ENCODE measurements at regions not wholly inside any gene's neighbourhood (a gene's known extent, or its start where the extent isn't known, plus 50 kb on each side); places are given as distances from the start of the nearest gene placed in this dataset.

GRCh38 chr7:127513311-127513710, 72.1 kb downstream of the GCC1 start:
- no peak overlapping the region for H3K4me3 Mint-ChIP-seq (ENCODE audit: unreplicated experiment)
- peaks cover 51% of the 10 kb centered on the region for H3K27me3 Mint-ChIP-seq (ENCODE audit: low read depth)
- no peaks in the 10 kb centered on the region for H3K36me3 Mint-ChIP-seq (ENCODE audit: low read depth)
- DNase-seq (ENCODE audit: low spot score): no peak
- H3K4me1 Mint-ChIP-seq (ENCODE audit: low read depth): no peaks in the 10 kb centered on the region
- H3K9me3 Mint-ChIP-seq (ENCODE audit: low read depth): no peaks in the 10 kb centered on the region
- no peak for TF ChIP-seq CTCF (IDR thresholded peaks at IDR 0.05)
- no peak overlapping the region for H3K27ac Mint-ChIP-seq (ENCODE audit: unreplicated experiment)

GRCh38 chr7:127512663-127513062, 72.7 kb downstream of the GCC1 start:
- Mint-ChIP-seq H3K36me3 (ENCODE audit: low read depth) (no peaks in the 10 kb centered on the region), H3K4me3 (ENCODE audit: unreplicated experiment) (no peak overlapping the region), H3K4me1 (ENCODE audit: low read depth) (no peaks in the 10 kb centered on the region), H3K27ac (ENCODE audit: unreplicated experiment) (no peak overlapping the region), H3K9me3 (ENCODE audit: low read depth) (no peaks in the 10 kb centered on the region), H3K27me3 (ENCODE audit: low read depth) (peaks cover 55% of the 10 kb centered on the region)
- no peak for TF ChIP-seq CTCF (IDR thresholded peaks at IDR 0.05)
- no peak for DNase-seq (ENCODE audit: low spot score)

- Mint-ChIP-seq H3K4me1 (ENCODE audit: low read depth) (no peaks in the 10 kb centered on the region), H3K27me3 (ENCODE audit: low read depth) (peaks cover 43% of the 10 kb centered on the region)
These were observed 80.7 kb downstream of the GCC1 start for GRCh38 chr7:127504715-127505114.

GRCh38 chr7:127501817-127502216, 83.6 kb downstream of the GCC1 start:
- H3K27me3 Mint-ChIP-seq (ENCODE audit: low read depth): peaks cover 41% of the 10 kb centered on the region
- no peaks in the 10 kb centered on the region for H3K4me1 Mint-ChIP-seq (ENCODE audit: low read depth)
- no peak overlapping the region for H3K4me3 Mint-ChIP-seq (ENCODE audit: unreplicated experiment)
- TF ChIP-seq CTCF (IDR thresholded peaks at IDR 0.05): no peak
- H3K27ac Mint-ChIP-seq (ENCODE audit: unreplicated experiment): no peak overlapping the region
- no peak for DNase-seq (ENCODE audit: low spot score)
- H3K9me3 Mint-ChIP-seq (ENCODE audit: low read depth): peaks cover 9% of the 10 kb centered on the region
- H3K36me3 Mint-ChIP-seq (ENCODE audit: low read depth): no peaks in the 10 kb centered on the region

More at GRCh38 chr7:127504715-127505114, 80.7 kb downstream of the GCC1 start:
- no peak for DNase-seq (ENCODE audit: low spot score)
- no peaks in the 10 kb centered on the region for H3K36me3 Mint-ChIP-seq (ENCODE audit: low read depth)
- TF ChIP-seq CTCF (IDR thresholded peaks at IDR 0.05): peak; percentile 48
- H3K9me3 Mint-ChIP-seq (ENCODE audit: low read depth): peaks cover 9% of the 10 kb centered on the region
- H3K27ac Mint-ChIP-seq (ENCODE audit: unreplicated experiment): no peak overlapping the region
- H3K4me3 Mint-ChIP-seq (ENCODE audit: unreplicated experiment): no peak overlapping the region

- H3K27ac Mint-ChIP-seq (ENCODE audit: unreplicated experiment): no peak overlapping the region
- no peaks in the 10 kb centered on the region for H3K9me3 Mint-ChIP-seq (ENCODE audit: low read depth)
- H3K4me3 Mint-ChIP-seq (ENCODE audit: unreplicated experiment): no peak overlapping the region
- peaks cover 21% of the 10 kb centered on the region for H3K27me3 Mint-ChIP-seq (ENCODE audit: low read depth)
- no peaks in the 10 kb centered on the region for H3K4me1 Mint-ChIP-seq (ENCODE audit: low read depth)
- H3K36me3 Mint-ChIP-seq (ENCODE audit: low read depth): no peaks in the 10 kb centered on the region
- DNase-seq (ENCODE audit: low spot score): no peak
- TF ChIP-seq CTCF (IDR thresholded peaks at IDR 0.05): no peak
These were observed 94.9 kb upstream of the ZNF800 start for GRCh38 chr7:127487381-127487780.

All from chondrocyte (in vitro differentiated cells).